OCI-LY7 (cell line): ENCODE measurements at regions not wholly inside any gene's neighbourhood (a gene's known extent, or its start where the extent isn't known, plus 50 kb on each side); places are given as distances from the start of the nearest gene placed in this dataset.

Experiments used
- EZH2phosphoT487 ChIP-seq: fragments of 200-600 bp; sonication (generic); IDR thresholded peaks from 2 replicates; pipeline ENCODE4 v1.6.1; 2018; ENCODE audit warnings: low read depth, borderline replicate concordance, mild to moderate bottlenecking, mixed run types, antibody characterized with exemption, low read length, moderate library complexity, mixed read lengths
- TF ChIP-seq, protein P1 (sequence below): fragments of 200-600 bp; sonication (generic); conservative IDR thresholded peaks from 2 replicates; pipeline ENCODE4 v1.5.1; 2014; ENCODE audit warnings: mild to moderate bottlenecking, antibody characterized with exemption, low read length, moderate library complexity, mixed read lengths

DNA sequence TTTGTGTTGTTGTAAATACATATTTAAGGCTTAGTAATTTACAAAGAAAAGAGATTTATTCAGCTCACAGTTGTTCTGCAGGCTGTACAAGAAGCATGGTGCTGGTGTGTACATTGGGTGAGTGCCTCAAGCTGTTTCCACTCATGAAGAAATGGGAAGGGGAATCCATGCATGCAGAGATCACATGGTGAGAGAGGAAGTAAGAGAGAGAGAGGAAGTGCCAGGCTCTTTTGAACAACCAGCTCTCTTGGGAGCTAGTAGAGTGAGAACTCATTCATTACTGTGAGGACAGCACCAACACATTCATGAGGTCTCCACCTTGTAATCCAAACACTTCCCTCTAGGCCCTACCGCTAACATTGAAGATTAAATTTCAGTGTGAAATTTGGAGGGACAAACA is 909.2 kb downstream of the NSUN3 start:
- TF ChIP-seq, protein P1, sequence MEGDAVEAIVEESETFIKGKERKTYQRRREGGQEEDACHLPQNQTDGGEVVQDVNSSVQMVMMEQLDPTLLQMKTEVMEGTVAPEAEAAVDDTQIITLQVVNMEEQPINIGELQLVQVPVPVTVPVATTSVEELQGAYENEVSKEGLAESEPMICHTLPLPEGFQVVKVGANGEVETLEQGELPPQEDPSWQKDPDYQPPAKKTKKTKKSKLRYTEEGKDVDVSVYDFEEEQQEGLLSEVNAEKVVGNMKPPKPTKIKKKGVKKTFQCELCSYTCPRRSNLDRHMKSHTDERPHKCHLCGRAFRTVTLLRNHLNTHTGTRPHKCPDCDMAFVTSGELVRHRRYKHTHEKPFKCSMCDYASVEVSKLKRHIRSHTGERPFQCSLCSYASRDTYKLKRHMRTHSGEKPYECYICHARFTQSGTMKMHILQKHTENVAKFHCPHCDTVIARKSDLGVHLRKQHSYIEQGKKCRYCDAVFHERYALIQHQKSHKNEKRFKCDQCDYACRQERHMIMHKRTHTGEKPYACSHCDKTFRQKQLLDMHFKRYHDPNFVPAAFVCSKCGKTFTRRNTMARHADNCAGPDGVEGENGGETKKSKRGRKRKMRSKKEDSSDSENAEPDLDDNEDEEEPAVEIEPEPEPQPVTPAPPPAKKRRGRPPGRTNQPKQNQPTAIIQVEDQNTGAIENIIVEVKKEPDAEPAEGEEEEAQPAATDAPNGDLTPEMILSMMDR = no peak
- TF ChIP-seq EZH2phosphoT487 = no peak
